ENCODE measurements at regions not wholly inside any gene's neighbourhood (a gene's known extent, or its start where the extent isn't known, plus 50 kb on each side); places are given as distances from the start of the nearest gene placed in this dataset.

DNA sequence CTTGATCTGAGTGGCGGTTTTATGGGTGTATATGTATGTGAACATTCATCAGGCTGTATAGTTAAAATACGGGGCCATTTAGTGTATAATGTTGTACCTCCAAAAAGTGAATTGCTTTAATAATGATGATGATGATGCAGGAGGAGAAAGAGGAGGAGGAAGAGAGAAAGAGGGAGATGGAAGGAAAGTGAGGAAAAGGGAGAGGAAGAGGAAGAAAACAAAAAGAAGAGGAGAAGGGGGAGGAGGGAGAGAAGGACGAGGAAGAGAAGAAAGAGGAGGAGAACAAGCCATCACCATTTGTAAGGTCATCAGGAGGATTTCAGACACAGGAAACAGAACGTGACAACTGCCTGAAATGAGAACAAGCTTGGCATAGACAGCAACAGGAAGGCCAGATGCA is 168.4 kb upstream of the NCKAP5 start:
- H3K9ac ChIP-seq (ENCODE audit: low read length in 3 of 3): no peak overlapping the region
- FAIRE-seq (no peak), DNase-seq (no peak)
- H3K4me1 ChIP-seq (ENCODE audit: control insufficient read depth in 2 of 3, insufficient read depth in 2 of 3, low read depth in 1 of 3, low read length in 3 of 3): no peaks in the 10 kb centered on the region
- intact Hi-C loops (cut with DNase I): no loop called here
- H3K9me3 ChIP-seq (ENCODE audit: control insufficient read depth in 2 of 3, insufficient read depth in 1 of 3, low read length in 3 of 3): no peaks in the 10 kb centered on the region
- no peaks in the 10 kb centered on the region for H3K36me3 ChIP-seq (ENCODE audit: control insufficient read depth in 2 of 3, insufficient read depth in 3 of 3, low read length in 3 of 3)
- H3K4me3 ChIP-seq (ENCODE audit: low read length in 3 of 3): no peak overlapping the region
- TF ChIP-seq, protein P1, sequence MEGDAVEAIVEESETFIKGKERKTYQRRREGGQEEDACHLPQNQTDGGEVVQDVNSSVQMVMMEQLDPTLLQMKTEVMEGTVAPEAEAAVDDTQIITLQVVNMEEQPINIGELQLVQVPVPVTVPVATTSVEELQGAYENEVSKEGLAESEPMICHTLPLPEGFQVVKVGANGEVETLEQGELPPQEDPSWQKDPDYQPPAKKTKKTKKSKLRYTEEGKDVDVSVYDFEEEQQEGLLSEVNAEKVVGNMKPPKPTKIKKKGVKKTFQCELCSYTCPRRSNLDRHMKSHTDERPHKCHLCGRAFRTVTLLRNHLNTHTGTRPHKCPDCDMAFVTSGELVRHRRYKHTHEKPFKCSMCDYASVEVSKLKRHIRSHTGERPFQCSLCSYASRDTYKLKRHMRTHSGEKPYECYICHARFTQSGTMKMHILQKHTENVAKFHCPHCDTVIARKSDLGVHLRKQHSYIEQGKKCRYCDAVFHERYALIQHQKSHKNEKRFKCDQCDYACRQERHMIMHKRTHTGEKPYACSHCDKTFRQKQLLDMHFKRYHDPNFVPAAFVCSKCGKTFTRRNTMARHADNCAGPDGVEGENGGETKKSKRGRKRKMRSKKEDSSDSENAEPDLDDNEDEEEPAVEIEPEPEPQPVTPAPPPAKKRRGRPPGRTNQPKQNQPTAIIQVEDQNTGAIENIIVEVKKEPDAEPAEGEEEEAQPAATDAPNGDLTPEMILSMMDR (IDR thresholded peaks at IDR 0.05; ENCODE audit: borderline replicate concordance, extremely low read depth, insufficient read depth): no peak
- H3K27me3 ChIP-seq (ENCODE audit: control insufficient read depth, insufficient read depth, low read length): no peaks in the 10 kb centered on the region
- no peak overlapping the region for H3K27ac ChIP-seq (ENCODE audit: low read depth in 2 of 2, low read length in 2 of 2)

DNA sequence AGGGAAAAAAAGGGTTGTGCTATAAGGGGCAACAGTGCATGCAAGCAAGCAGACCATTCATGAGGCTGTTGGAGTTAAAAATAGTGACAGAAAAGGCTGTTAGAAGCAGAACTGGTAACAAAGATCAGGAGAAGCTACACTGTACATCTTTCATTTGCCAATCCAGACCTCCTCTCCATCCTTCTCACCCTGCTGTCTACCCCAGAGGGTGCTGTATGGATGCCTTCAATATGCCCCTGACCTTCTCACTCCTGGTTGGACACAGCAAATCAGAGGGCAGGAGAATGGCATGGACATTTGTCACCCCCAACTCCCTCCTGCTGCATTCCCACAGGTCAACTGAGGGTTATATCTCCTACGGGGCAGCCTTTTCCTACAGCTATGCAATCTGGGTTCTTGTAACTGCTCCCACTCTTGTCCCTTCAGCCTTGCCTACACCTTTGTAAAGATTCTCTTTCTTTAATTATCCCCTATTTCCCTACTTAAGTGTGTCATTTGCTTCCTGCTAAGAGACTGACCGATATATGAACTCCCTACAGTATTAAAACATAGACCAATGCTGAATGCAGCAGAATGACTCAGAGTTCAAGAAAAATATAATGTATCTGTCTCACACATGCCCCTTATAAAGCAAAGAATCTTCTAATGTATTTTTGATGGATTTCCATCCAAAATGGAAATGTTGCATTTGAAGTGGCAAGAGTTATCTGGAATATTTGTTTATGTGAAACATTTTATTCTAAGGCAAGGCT is 169.2 kb upstream of the NCKAP5 start:
- TF ChIP-seq, protein P1 (IDR thresholded peaks at IDR 0.05; ENCODE audit: borderline replicate concordance, extremely low read depth, insufficient read depth): no peak

DNA sequence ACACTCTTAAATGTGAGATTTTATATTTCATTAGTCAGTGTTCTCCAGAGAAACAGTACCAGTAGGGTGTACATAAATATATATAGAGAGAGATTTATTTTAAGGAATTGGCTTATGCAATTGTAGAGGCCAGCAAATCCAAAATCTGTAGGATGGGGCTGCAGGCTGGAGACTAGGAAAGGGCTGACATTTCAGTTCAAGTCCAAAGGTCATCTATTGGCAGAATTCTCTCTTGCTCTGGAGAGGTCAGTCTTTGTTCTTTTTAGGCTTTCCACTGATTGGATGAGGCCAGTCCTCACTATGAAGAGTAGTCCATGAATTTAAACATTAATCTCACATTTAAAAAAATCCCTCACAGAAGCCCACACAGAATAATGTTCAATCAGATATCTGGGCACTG is 170.8 kb upstream of the NCKAP5 start:
- TF ChIP-seq, protein P1 (IDR thresholded peaks at IDR 0.05; ENCODE audit: borderline replicate concordance, extremely low read depth, insufficient read depth): no peak
- H3K27ac ChIP-seq (ENCODE audit: low read depth in 2 of 2, low read length in 2 of 2): no peak overlapping the region
- no peaks in the 10 kb centered on the region for H3K4me1 ChIP-seq (ENCODE audit: control insufficient read depth in 2 of 3, insufficient read depth in 2 of 3, low read depth in 1 of 3, low read length in 3 of 3)
- H3K4me3 ChIP-seq (ENCODE audit: low read length in 3 of 3): no peak overlapping the region
- no peaks in the 10 kb centered on the region for H3K27me3 ChIP-seq (ENCODE audit: control insufficient read depth, insufficient read depth, low read length)
- H3K36me3 ChIP-seq (ENCODE audit: control insufficient read depth in 2 of 3, insufficient read depth in 3 of 3, low read length in 3 of 3): no peaks in the 10 kb centered on the region
- no peak for FAIRE-seq
- no peaks in the 10 kb centered on the region for H3K9me3 ChIP-seq (ENCODE audit: control insufficient read depth in 2 of 3, insufficient read depth in 1 of 3, low read length in 3 of 3)
- intact Hi-C loops (cut with DNase I): no loop called here
- H3K9ac ChIP-seq (ENCODE audit: low read length in 3 of 3): no peak overlapping the region
- DNase-seq: no peak

More for the DNA sequence above, 169.2 kb upstream of the NCKAP5 start:
- intact Hi-C loops (cut with DNase I): no loop called here
- FAIRE-seq: no peak
- H3K4me3 ChIP-seq (ENCODE audit: low read length in 3 of 3): no peak overlapping the region
- no peak overlapping the region for H3K9ac ChIP-seq (ENCODE audit: low read length in 3 of 3)
- peak in 2 of 5 donors; percentile 15 to 31 for DNase-seq
- H3K27me3 ChIP-seq (ENCODE audit: control insufficient read depth, insufficient read depth, low read length): no peaks in the 10 kb centered on the region
- no peaks in the 10 kb centered on the region for H3K4me1 ChIP-seq (ENCODE audit: control insufficient read depth in 2 of 3, insufficient read depth in 2 of 3, low read depth in 1 of 3, low read length in 3 of 3)
- H3K9me3 ChIP-seq (ENCODE audit: control insufficient read depth in 2 of 3, insufficient read depth in 1 of 3, low read length in 3 of 3): no peaks in the 10 kb centered on the region
- H3K27ac ChIP-seq (ENCODE audit: low read depth in 2 of 2, low read length in 2 of 2): no peak overlapping the region
- no peaks in the 10 kb centered on the region for H3K36me3 ChIP-seq (ENCODE audit: control insufficient read depth in 2 of 3, insufficient read depth in 3 of 3, low read length in 3 of 3)
